ENCODE measurements at regions not wholly inside any gene's neighbourhood (a gene's known extent, or its start where the extent isn't known, plus 50 kb on each side); places are given as distances from the start of the nearest gene placed in this dataset.
"Not testable (repeated sequence)": the region's sequence is repeated elsewhere in the genome, so short reads cannot be mapped to it uniquely, and the experiment has no call there.

GRCh38 chr6:145548933-145549648 is 186.2 kb downstream of the EPM2A start:
- no peak for DNase-seq

GRCh38 chr6:145551164-145551563 is 184.2 kb downstream of the EPM2A start:
- no peak for DNase-seq

DNA sequence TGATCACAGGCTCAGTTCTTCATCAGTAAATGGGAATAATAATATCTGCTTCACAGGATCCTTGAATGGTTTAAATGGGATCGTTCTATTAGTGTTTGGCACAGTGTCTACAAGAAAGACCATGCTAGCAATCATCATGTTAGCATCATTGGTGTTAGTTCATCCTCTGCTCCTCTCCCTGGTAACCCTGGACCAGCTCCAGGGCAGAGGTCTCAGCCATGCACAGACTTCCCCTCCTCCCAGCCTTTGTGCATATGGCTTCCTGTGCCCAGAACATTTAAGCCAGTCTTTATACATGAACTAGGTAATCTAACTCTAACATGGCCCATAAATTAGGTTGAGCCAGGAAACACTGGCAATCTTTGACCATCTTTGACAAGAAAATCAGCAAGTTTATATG is 180.2 kb downstream of the EPM2A start:
- no peak for DNase-seq

DNA sequence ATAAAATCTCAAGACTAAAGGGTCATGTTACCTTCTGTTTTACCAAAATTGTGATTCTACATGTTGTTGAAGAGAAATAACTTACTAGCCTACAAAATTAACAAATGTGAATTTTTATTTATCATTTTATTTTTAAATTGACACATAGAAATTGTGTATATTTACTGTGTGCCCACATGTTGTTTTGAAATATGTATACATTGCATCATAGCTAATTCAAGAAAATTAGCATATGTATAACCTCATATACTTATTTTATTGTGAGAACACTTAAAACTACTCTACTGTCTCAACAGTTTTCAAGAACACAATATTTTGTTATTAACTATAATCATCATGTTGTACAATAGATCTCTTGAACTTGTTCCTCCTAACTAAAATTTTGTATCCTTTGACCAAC is 177.8 kb downstream of the EPM2A start:
- no peak for DNase-seq

DNA sequence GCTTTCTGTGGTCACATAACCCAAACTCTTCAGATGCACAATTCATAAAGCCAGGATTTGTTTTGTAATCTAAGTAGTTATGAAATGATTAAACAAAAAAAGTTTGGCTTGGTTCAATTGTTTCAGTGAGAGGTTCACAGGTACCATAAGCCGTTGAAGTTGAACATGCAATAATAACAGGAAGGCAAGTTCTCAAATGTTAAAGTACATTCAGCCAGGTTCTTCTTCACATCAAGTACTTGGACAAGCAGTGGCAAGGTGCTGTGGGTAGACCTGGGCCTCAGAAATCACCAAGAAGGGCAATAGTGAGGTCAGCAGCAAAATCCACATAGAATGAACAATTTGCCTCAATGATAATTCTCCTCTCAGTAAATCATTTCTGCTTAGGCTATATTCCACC is 175.5 kb downstream of the EPM2A start:
- no peak for DNase-seq

DNA sequence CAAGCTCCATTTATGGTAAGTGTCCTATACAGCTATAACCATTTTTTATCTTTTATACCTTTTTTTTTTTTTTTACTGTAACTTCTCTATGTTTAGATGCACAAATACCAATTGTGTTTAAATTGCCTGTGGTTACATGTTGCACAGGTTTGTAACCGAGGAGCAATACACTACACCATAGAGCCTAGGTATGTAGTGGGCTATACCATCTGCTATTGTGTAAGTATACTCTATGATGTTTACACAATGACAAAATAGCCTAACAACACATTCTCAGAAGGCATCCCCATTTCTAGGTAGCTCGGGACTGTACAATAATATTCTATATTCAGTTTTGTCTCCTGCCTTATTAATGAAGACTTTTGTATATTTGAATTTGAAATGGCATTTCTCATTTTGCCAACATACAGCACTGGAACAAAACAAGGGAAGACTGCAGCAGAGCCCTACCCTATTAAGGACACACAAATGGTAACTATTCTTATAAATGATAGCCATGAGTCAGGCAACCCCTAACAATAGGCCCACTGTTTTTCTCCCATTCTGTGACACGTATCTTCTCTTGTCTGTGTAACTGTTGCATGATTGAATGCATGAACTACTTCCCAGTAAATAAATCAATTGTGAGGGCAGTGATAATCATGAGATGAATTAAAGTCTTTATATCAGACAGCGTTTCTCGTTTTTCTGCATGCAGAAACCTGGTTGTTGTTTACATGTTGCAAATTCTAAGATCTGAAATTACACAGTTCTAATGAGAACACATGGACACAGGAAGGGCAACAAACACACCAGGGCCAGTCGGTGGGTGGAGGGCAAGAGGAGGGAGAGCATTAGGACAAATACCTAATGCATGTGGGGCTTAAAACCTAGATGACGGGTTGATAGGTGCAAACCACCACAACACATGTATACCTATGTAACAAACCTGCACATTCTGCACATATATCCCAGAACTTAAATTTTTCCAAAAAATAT is 173.9 kb downstream of the EPM2A start:
- DNase-seq: no peak

DNA sequence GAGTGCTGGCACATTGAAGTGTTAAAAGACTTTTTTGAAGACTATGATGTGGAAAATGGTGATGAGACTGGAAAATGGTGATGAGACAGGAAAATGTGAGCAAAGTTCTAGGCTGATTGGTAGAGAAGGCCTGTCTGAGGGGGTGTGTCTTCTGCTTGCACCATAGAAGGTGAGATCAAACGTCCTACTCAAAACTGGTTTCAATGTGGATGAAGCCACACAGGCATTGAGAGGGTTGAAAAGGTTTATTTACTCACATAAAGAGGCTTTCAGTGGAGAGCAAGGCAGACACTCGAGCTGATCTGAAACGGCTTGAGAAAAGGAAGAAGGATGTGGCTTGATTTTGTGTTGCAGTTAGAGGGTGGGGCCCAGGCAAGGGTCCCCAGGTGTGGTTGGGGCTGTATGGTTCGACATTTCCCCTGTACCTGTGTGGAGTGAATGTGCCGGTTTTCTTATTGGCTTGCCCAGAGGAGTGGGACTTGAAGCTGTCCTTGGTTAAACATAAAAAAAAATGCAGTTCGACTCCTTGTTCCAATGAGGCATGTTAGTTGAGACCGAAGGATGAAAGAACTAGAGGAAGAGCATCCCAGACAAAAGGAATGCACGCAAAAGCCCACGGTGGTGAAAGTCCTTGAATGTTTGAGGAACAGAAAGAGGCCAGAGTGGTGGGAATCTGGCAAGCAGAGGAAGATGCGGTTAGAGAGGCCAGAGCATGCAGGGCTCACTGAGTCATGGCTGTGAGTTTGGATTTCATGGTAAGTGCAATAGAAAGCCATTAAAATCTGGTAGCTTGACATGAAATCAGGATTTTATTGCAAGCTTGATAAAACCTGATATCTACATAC is 172.3 kb downstream of the EPM2A start:
- no peak for DNase-seq

DNA sequence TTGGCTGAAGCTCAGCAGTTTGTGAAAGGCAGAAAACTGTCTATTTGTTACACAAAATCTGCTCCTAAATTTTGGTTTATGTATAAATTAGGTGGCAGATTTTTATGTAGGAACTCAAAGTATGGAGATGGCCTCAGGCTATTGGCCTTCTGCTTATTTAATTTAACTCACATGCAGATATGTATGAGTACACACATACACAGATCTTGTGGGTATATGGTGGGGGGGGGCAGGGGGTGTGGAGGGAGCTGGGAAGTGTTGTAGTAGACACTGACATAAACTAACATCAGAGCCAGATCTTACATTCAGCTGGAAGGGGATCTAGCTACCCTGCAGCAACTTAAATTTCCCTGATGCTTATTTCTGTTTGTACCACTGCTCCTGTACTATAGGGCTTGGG is 170.8 kb downstream of the EPM2A start:
- no peak for DNase-seq

- no peak for DNase-seq
Observed at GRCh38 chr6:145567684-145568252, 167.6 kb downstream of the EPM2A start.

DNA sequence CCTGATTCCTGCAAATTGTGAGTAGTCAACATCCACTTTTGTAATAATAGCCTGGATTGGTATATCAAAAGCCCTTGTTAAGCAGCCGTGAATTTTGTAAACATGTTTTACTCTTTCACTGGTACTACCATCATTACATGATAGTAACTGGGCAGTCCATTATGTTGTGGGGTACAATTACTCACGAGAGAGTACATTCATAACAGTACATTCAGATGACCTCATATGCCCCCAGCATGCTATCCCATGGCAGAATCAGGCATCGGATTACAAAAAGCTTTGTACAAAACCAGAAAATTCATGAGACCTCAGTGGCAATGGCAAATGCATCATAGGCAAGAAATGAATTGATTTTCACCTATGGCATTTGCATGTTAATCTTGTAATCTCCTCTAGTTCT is 166.2 kb downstream of the EPM2A start:
- no peak for DNase-seq

- not testable (repeated sequence) for DNase-seq
Observed at GRCh38 chr6:145570336-145570735, 165.0 kb downstream of the EPM2A start.

DNA sequence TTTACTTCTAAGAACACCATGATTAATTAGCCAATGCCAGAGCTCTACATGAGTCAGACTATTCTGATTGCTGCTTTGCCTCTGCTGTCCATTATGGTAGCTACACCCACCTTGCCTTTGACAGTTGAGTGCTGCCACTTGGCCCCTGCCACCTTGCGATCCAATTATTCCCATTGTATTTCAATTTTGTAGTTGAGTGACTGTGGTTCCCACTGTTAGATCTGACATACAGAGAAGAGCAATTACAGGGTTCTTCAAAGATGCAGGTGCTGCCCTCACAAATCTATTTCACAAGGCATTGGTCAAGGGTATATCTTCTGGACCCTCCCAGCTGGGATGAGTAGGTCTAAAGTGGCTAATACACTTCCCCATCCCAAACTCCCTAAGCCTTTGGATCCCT is 161.1 kb downstream of the EPM2A start:
- DNase-seq: not testable (repeated sequence)
